ENCODE measurements at regions not wholly inside any gene's neighbourhood (a gene's known extent, or its start where the extent isn't known, plus 50 kb on each side); places are given as distances from the start of the nearest gene placed in this dataset.

DNA sequence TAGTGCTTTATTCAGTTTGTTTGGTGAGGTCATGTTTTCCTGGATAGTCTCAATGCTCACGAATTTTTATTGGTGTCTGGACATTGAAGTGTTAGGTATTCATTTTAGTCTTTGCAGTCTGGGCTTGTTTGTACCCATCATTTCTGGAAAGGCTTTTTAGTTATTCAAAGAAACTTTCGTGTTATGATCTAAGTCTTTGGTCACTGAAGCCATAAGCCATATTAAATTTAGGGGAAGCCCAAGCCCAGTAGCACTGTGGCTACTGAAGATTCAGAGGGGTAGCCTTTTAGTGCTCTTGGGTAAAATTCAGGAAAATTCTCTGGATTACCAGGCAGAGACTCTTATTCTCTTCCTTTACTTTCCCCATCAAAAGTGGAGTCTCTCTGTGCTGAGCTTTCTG, 56.2 kb upstream of the PEX5L start:
- no peak for DNase-seq

GRCh38 chr3:180093535-180093934, 56.8 kb upstream of the PEX5L start:
- DNase-seq, result no peak

- no peak for DNase-seq
These were observed 60.9 kb upstream of the PEX5L start for GRCh38 chr3:180097626-180098025.

GRCh38 chr3:180102134-180102533, 65.4 kb upstream of the PEX5L start:
- no peak for DNase-seq

DNA sequence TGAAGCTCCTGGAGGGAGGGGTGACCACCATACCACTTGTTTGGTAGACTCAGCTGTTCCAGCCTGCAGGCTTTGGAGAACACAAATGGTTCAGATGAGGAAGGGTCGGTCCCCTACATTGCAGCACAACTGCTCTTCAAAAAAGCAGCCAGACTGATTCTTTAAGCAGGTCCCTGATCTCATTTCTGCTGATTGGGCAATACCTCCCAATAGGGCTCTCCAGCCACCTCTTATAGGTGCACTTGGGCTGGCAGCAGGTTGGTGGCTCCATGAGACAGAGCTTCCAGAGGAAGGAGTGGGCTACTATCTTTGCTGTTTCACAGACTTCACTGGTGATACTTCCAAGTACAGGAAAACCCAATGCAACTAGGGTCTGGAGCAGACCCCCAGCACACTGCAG, 65.9 kb upstream of the PEX5L start:
- no peak for DNase-seq

- no peak for DNase-seq
These were observed 79.5 kb upstream of the PEX5L start for GRCh38 chr3:180116203-180116602.

GRCh38 chr3:180116658-180117057, 79.9 kb upstream of the PEX5L start:
- no peak for DNase-seq

GRCh38 chr3:180117381-180118163, 80.8 kb upstream of the PEX5L start:
- no peak for DNase-seq

DNA sequence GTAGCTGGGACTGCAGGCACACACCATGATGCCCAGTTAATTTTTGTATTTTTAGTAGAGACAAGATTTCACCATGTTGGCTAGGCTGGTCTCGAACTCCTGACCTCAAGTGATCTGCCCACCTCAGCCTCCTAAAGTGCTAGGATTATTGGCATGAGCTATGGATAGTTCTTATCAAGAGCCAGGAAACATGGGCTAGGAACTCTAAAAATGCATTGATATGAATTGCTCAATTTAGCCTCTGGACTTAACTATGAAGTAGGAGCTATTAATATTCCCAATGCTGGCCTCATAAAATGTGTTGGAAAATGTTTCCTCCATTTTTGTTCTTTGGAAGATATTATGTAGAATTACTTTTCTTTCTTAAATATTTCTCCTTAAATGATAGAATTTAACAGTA, 82.8 kb upstream of the PEX5L start:
- no peak for DNase-seq

- DNase-seq, result no peak
These were observed 87.2 kb upstream of the PEX5L start for GRCh38 chr3:180123928-180124327.

GRCh38 chr3:180131169-180131568, 94.4 kb upstream of the PEX5L start:
- no peak for DNase-seq

GRCh38 chr3:180135101-180135500, 98.4 kb upstream of the PEX5L start:
- DNase-seq, result no peak

DNA sequence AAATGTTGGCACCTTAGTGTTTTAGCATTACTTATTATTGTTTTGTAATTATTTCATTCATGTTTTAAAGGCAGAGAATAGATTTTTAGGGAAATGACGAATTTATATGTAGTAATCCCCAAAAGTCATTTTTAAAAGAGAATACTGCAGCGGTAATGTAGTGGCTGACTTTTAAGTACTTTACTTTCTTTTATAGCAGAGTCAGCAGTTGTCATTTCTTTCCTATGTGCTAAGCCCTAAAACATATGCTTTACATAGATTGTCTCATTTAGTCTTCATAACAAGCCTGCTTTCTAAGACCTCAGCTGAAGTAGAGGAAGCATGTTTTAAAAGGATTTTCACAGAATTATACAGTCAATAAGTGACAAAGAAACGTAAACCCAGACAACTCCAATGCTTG, 102.1 kb upstream of the PEX5L start:
- no peak for DNase-seq

DNA sequence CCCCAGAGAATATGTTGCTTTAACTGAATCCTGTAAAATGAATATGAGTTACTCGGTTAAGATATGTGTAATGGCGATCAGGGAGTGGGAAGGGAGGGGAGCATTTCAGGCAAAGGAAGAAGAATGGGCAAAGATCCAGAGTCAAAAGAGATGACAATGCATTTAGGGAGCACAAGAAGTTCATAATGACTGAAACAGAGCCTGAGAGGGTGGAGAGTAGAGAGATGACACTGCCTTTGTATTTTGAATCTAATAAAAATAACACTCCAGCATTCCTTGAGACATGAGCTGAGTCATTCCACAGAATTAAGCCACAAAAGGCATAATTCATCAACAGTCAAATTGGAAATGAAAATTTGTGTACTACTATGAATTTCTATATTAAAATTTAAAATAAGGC, 105.3 kb upstream of the PEX5L start:
- DNase-seq, result peak; percentile 19

DNA sequence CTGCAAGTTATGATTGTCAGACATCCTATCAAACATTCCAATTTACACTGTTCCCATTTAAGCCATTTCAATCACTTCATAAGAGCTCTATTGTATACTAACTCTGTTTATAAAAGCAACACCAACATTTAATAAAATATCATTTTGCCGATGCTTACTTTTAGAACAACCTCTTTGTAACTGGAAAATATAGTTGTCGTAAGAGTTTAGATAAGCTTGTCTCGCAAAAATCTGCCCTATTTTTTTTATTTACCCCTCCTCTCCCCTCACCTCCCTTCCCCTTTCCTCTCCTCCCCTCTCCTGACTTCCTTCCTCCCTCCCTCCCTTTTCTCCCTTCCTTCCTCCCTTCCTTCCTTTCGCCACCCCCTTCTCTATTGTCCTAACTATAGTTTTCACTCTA, 105.7 kb upstream of the PEX5L start:
- DNase-seq, result no peak

- no peak for DNase-seq
These were observed 125.0 kb upstream of the PEX5L start for GRCh38 chr3:180161770-180162169.

DNA sequence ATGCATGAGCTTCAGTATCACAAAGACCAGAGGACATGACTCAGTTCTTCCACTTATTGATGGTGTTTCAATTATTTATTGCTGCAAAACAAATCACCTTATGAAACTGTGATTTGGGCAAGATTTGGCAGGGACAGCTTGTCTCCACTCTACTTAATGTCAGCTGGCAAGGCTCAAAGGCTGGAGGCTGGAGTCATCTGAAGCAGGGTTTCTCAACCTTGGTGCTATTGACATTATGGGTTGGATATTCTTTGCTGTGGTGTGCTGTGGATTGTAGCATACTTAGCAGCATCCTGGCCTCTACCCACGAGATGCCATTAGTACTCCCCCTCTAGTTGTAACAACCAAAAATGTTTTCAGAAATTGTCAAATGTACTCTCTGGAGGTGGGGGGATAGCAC, 138.8 kb upstream of the PEX5L start:
- DNase-seq, result no peak

- DNase-seq, result no peak
These were observed 139.3 kb upstream of the PEX5L start for GRCh38 chr3:180176059-180176458.

GRCh38 chr3:180177255-180177654, 140.5 kb upstream of the PEX5L start:
- DNase-seq, result no peak

DNA sequence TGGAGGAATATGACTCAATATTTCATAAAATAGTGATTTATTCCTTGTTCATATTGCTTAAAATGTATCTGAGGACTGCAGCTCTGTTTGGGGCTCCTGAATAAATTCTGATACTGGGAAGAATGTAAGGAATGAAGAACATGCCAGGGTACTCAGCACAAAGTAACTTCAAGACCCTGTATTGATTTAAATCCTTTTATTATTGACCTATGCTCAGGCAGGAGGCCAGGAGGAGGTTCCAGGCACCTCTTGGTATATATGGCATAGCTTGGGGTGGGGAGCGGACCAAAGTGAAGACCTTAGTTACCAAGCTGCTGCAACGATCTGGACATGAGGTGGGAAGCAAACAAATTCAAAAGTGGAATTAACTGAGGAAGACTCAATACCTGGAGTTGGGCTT, 142.8 kb upstream of the PEX5L start:
- no peak for DNase-seq

GRCh38 chr3:180180795-180181194, 144.1 kb upstream of the PEX5L start:
- no peak for DNase-seq

DNA sequence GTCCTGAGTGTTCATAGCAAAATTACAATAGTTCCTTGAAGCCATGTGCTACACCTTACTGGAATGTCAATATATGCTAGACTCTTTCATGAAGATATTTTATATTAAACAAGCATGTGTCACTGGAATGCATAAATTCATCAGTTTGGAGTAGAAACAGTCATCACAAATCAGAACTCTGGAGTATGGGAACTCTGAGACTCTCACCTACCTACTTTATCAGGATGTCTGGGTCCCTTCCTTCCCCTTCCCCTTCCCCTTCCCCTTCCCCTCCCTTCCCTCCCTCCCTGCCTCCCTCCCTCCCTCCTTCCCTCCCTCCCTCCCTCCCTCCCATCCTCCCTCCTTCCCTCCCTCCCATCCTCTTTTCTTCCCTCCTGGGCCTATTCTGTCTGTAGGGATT, 144.7 kb upstream of the PEX5L start:
- DNase-seq, result no peak

- no peak for DNase-seq
These were observed 146.6 kb upstream of the PEX5L start for GRCh38 chr3:180183346-180183745.

DNA sequence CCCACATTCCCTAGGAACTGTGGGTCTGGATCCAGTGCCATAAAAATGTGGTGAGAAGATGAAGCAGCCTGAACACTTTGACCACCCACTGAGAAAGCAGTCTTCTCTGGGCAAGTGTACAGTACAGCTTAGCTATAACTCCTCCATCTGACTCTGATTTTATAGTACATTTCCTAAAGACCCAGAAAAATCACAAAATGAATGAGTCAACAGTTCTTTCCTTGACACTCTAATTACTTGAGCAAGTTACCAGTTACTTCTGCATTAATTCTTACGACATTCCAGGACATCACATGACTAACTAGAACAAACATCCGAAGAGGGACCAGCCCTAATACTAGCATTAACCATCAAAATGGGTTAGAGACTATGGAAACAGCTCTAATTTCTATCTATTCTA, 148.1 kb upstream of the PEX5L start:
- no peak for DNase-seq

DNA sequence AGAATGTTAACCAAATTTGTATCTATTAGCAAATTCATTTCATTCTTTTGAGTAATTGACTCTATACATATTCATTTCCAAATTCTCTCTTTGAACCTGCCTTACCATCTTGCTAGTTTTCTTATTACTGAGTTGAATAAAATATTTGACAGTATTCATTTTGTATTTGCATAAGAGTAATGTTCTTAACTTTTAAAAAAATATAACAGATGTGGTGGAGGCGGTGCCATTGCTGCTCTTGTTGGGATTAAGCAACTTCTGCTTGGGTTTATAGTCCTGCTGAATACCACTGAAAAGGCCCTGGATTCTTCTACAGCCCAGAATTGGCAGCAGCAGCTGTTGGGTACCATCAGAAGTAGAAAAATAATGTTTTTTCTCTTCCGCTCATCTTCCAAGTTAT, 148.9 kb upstream of the PEX5L start:
- no peak for DNase-seq

Measured in RPMI8226 (cell line).